K562 (cell line): ENCODE measurements at regions not wholly inside any gene's neighbourhood (a gene's known extent, or its start where the extent isn't known, plus 50 kb on each side); places are given as distances from the start of the nearest gene placed in this dataset.

Experiments used
- ATF4 ChIP-seq: fragments of 450-650 bp; formaldehyde crosslinking; IDR thresholded peaks from 2 replicates; pipeline ENCODE4 v1.4.0; 2022; ENCODE audit warnings: mild to moderate bottlenecking, moderate library complexity
- CXXC5 ChIP-seq: fragments of 250-450 bp; sonication (Bioruptor Pico); IDR thresholded peaks from 2 replicates; pipeline ENCODE4 v1.8.0; 2022; ENCODE audit warnings: inconsistent platforms, mild to moderate bottlenecking, moderate library complexity
- FOXJ3 ChIP-seq: sonication (generic); formaldehyde crosslinking; IDR thresholded peaks from 2 replicates; pipeline ENCODE4 v1.4.0; 2020; ENCODE audit warnings: mild to moderate bottlenecking, missing genetic modification reagents
- JUND ChIP-seq, 2 experiments: IDR thresholded peaks; 2 replicates in 1 of 2; 3 replicates in 1 of 2; pipeline ENCODE4 v1.6.1; 2011; ENCODE audit warnings: borderline replicate concordance in 2 of 2, low read depth in 2 of 2, low read length in 2 of 2, improper control_type of control experiment in 1 of 2, missing biosample characterization in 1 of 2, missing genetic modification characterization in 1 of 2, missing genetic modification reagents in 1 of 2
- KDM2B ChIP-seq: fragments of 250-450 bp; sonication (Bioruptor Pico); IDR thresholded peaks from 2 replicates; pipeline ENCODE4 v1.8.0; 2021; ENCODE audit warnings: mild to moderate bottlenecking, moderate library complexity
- LARP7 ChIP-seq: fragments of 450-650 bp; IDR thresholded peaks from 2 replicates; pipeline ENCODE4 v1.6.1; 2016
- NEUROD1 ChIP-seq: fragments of 150-350 bp; IDR thresholded peaks from 2 replicates; pipeline ENCODE4 v1.6.1; 2014; ENCODE audit warnings: borderline replicate concordance, low read length, low read depth; ENCODE audit not compliant: partially characterized antibody
- NR4A1 ChIP-seq, 2 experiments: fragments of 250-450 bp in 1 of 2; fragments of 450-650 bp in 1 of 2; sonication (Bioruptor Pico) in 1 of 2; IDR thresholded peaks; 2 replicates each; pipeline versions ENCODE4 v1.4.0 to v1.6.1; 2016 to 2020; ENCODE audit warnings: mild to moderate bottlenecking in 2 of 2, missing compliant biosample characterization in 1 of 2, missing genetic modification characterization in 1 of 2, moderate library complexity in 1 of 2
- PRMT5 ChIP-seq: sonication (generic); formaldehyde crosslinking; IDR thresholded peaks from 2 replicates; pipeline ENCODE4 v1.5.0; 2020; ENCODE audit warnings: missing genetic modification reagents
- RBM39 ChIP-seq: fragments of 200-400 bp; formaldehyde crosslinking; optimal IDR thresholded peaks from 2 replicates; pipeline ENCODE3; 2018; ENCODE audit warnings: low read depth, low read length
- RCOR1 ChIP-seq, 2 experiments: IDR thresholded peaks; 2 replicates each; pipeline ENCODE4 v1.6.1; 2012; ENCODE audit warnings: low read depth in 2 of 2, low read length in 2 of 2, borderline replicate concordance in 1 of 2, improper control_type of control experiment in 1 of 2
- RNF2 ChIP-seq: sonication (generic); IDR thresholded peaks from 2 replicates; pipeline ENCODE4 v1.6.1; 2016
- SMARCA4 ChIP-seq: fragments of 450-650 bp; IDR thresholded peaks from 2 replicates; pipeline ENCODE4 v1.6.1; 2016
- SRSF9 ChIP-seq: fragments of 200-400 bp; formaldehyde crosslinking; IDR thresholded peaks from 2 replicates; pipeline ENCODE4 v1.6.1; 2017; ENCODE audit warnings: low read depth, low read length, borderline replicate concordance
- TFE3 ChIP-seq: fragments of 450-650 bp; formaldehyde crosslinking; IDR thresholded peaks from 2 replicates; pipeline ENCODE4 v1.4.0; 2020; ENCODE audit warnings: mild to moderate bottlenecking, mixed read lengths
- TOE1 ChIP-seq, 2 experiments: fragments of 450-650 bp in 1 of 2; sonication (generic) in 1 of 2; formaldehyde crosslinking in 1 of 2; IDR thresholded peaks; 2 replicates each; pipeline versions ENCODE4 v1.7.1 to v1.8.0; 2016 to 2022; ENCODE audit warnings: borderline replicate concordance in 2 of 2, mild to moderate bottlenecking in 2 of 2, antibody characterized with exemption in 1 of 2, inconsistent platforms in 1 of 2, low read depth in 1 of 2, missing genetic modification reagents in 1 of 2, moderate library complexity in 1 of 2
- TRIM28 ChIP-seq: fragments of 450-650 bp; IDR thresholded peaks from 2 replicates; pipeline ENCODE4 v1.6.1; 2017
- ZFP91 ChIP-seq: sonication (generic); formaldehyde crosslinking; IDR thresholded peaks from 2 replicates; pipeline ENCODE4 v1.8.0; 2022; ENCODE audit warnings: mild to moderate bottlenecking, missing genetic modification reagents
- ZNF282 ChIP-seq: sonication (generic); formaldehyde crosslinking; IDR thresholded peaks from 2 replicates; pipeline ENCODE4 v1.8.1; 2023; ENCODE audit warnings: missing genetic modification reagents
- ZNF76 ChIP-seq: fragments of 250-450 bp; sonication (Bioruptor Pico); IDR thresholded peaks from 2 replicates; pipeline ENCODE4 v1.4.0; 2020; ENCODE audit warnings: mild to moderate bottlenecking, moderate library complexity, borderline replicate concordance
- TF ChIP-seq, protein P1 (sequence below), 2 experiments: fragments of 450-650 bp; conservative IDR thresholded peaks; 2 replicates each; pipeline ENCODE4 v1.6.1; 2017; ENCODE audit warnings: mild to moderate bottlenecking in 2 of 2, moderate library complexity in 2 of 2
- TF ChIP-seq, protein P2 (sequence below): fragments of 250-450 bp; sonication (Bioruptor Pico); IDR thresholded peaks from 2 replicates; pipeline ENCODE4 v1.8.0; 2022; ENCODE audit warnings: inconsistent platforms, mild to moderate bottlenecking, moderate library complexity, borderline replicate concordance

GRCh38 chr1:213684454-213684853, 303.3 kb upstream of the PROX1 start (continued):
- TF ChIP-seq ZNF76 (CRISPR knock-in tag) = no peak
- TF ChIP-seq PRMT5 (CRISPR knock-in tag) = no peak
- TF ChIP-seq TRIM28 = no peak
- TF ChIP-seq JUND (IDR thresholded peaks at IDR 0.05; ENCODE audit: borderline replicate concordance, low read depth, low read length) = 0 out of 2 replicates have a peak, but pooled peaks have one; percentile 40
- no peak for TF ChIP-seq JUND (tag; IDR thresholded peaks at IDR 0.05; ENCODE audit: borderline replicate concordance, low read depth, low read length)
- no peak for TF ChIP-seq SRSF9
- no peak for TF ChIP-seq LARP7
- peak; percentile 87 for TF ChIP-seq TOE1 (IDR thresholded peaks at IDR 0.05; ENCODE audit: borderline replicate concordance)
- TF ChIP-seq TOE1 (CRISPR knock-in tag; IDR thresholded peaks at IDR 0.05; ENCODE audit: borderline replicate concordance, low read depth) = no peak
- TF ChIP-seq NEUROD1 = no peak
- TF ChIP-seq TFE3 = peak; percentile 91
- TF ChIP-seq SMARCA4 = no peak
- no peak for TF ChIP-seq FOXJ3 (CRISPR knock-in tag)
- TF ChIP-seq RNF2 = no peak
- no peak for TF ChIP-seq RCOR1 (IDR thresholded peaks at IDR 0.05; ENCODE audit: borderline replicate concordance in 1 of 2, low read depth in 2 of 2, low read length in 2 of 2)
- no peak for TF ChIP-seq RBM39
- TF ChIP-seq ATF4 = no peak
- TF ChIP-seq, protein P1, sequence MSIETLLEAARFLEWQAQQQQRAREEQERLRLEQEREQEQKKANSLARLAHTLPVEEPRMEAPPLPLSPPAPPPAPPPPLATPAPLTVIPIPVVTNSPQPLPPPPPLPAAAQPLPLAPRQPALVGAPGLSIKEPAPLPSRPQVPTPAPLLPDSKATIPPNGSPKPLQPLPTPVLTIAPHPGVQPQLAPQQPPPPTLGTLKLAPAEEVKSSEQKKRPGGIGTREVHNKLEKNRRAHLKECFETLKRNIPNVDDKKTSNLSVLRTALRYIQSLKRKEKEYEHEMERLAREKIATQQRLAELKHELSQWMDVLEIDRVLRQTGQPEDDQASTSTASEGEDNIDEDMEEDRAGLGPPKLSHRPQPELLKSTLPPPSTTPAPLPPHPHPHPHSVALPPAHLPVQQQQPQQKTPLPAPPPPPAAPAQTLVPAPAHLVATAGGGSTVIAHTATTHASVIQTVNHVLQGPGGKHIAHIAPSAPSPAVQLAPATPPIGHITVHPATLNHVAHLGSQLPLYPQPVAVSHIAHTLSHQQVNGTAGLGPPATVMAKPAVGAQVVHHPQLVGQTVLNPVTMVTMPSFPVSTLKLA (conservative IDR thresholded peaks at IDR 0.05) = no peak
- no peak for TF ChIP-seq ZFP91
- no peak for TF ChIP-seq ZNF282 (CRISPR knock-in tag)
- TF ChIP-seq NR4A1 (CRISPR knock-in tag; IDR thresholded peaks at IDR 0.05) = no peak
- no peak for TF ChIP-seq NR4A1 (tag; IDR thresholded peaks at IDR 0.05)
- no peak for TF ChIP-seq CXXC5 (CRISPR knock-in tag)
- TF ChIP-seq, protein P2, sequence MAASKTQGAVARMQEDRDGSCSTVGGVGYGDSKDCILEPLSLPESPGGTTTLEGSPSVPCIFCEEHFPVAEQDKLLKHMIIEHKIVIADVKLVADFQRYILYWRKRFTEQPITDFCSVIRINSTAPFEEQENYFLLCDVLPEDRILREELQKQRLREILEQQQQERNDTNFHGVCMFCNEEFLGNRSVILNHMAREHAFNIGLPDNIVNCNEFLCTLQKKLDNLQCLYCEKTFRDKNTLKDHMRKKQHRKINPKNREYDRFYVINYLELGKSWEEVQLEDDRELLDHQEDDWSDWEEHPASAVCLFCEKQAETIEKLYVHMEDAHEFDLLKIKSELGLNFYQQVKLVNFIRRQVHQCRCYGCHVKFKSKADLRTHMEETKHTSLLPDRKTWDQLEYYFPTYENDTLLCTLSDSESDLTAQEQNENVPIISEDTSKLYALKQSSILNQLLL (CRISPR knock-in tag) = no peak
- TF ChIP-seq KDM2B (CRISPR knock-in tag) = no peak
